ENCODE measurements at regions not wholly inside any gene's neighbourhood (a gene's known extent, or its start where the extent isn't known, plus 50 kb on each side); places are given as distances from the start of the nearest gene placed in this dataset.
"Not testable (repeated sequence)": the region's sequence is repeated elsewhere in the genome, so short reads cannot be mapped to it uniquely, and the experiment has no call there.

GRCh38 chr14:54010981-54011380 lies 54.4 kb upstream of the BMP4 start:
- DNase-seq (ENCODE audit: low read depth) = no peak

- no peak for DNase-seq (ENCODE audit: low read depth)
Measured at GRCh38 chr14:54023027-54023426, 66.4 kb upstream of the BMP4 start.

GRCh38 chr14:54025661-54026060 lies 69.0 kb upstream of the BMP4 start:
- DNase-seq (ENCODE audit: low read depth) = peak; percentile 6

- DNase-seq (ENCODE audit: low read depth) = no peak
Measured at GRCh38 chr14:54026671-54027070, 70.0 kb upstream of the BMP4 start.

- not testable (repeated sequence) for DNase-seq (ENCODE audit: low read depth)
Measured at GRCh38 chr14:54030996-54031395, 74.4 kb upstream of the BMP4 start.

- not testable (repeated sequence) for DNase-seq (ENCODE audit: low read depth)
Measured at GRCh38 chr14:54033285-54033684, 76.7 kb upstream of the BMP4 start.

GRCh38 chr14:54038724-54039123 lies 82.1 kb upstream of the BMP4 start:
- no peak for DNase-seq (ENCODE audit: low read depth)

- no peak for DNase-seq (ENCODE audit: low read depth)
Measured at GRCh38 chr14:54039311-54039710, 82.7 kb upstream of the BMP4 start.

- no peak for DNase-seq (ENCODE audit: low read depth)
Measured at GRCh38 chr14:54040846-54041245, 84.2 kb upstream of the BMP4 start.

- no peak for DNase-seq (ENCODE audit: low read depth)
Measured at GRCh38 chr14:54046250-54046649, 89.6 kb upstream of the BMP4 start.

GRCh38 chr14:54047645-54048308 lies 91.2 kb upstream of the BMP4 start:
- no peak for DNase-seq (ENCODE audit: low read depth)

- DNase-seq (ENCODE audit: low read depth) = no peak
Measured at GRCh38 chr14:54048311-54048710, 91.7 kb upstream of the BMP4 start.

GRCh38 chr14:54048736-54049135 lies 92.1 kb upstream of the BMP4 start:
- DNase-seq (ENCODE audit: low read depth) = no peak

- no peak for DNase-seq (ENCODE audit: low read depth)
Measured at GRCh38 chr14:54050759-54051158, 94.1 kb upstream of the BMP4 start.

GRCh38 chr14:54052696-54053385 lies 96.2 kb upstream of the BMP4 start:
- no peak for DNase-seq (ENCODE audit: low read depth)

- DNase-seq (ENCODE audit: low read depth) = no peak
Measured at GRCh38 chr14:54053386-54053745, 96.7 kb upstream of the BMP4 start.

- no peak for DNase-seq (ENCODE audit: low read depth)
Measured at GRCh38 chr14:54058505-54058904, 101.9 kb upstream of the BMP4 start.

GRCh38 chr14:54083549-54084239 lies 127.1 kb upstream of the BMP4 start:
- DNase-seq (ENCODE audit: low read depth) = no peak

- DNase-seq (ENCODE audit: low read depth) = no peak
Measured at GRCh38 chr14:54085232-54085761, 128.7 kb upstream of the BMP4 start.

GRCh38 chr14:54085841-54086240 lies 129.2 kb upstream of the BMP4 start:
- no peak for DNase-seq (ENCODE audit: low read depth)

GRCh38 chr14:54086767-54087166 lies 130.1 kb upstream of the BMP4 start:
- no peak for DNase-seq (ENCODE audit: low read depth)

- DNase-seq (ENCODE audit: low read depth) = no peak
Measured at GRCh38 chr14:54087376-54087775, 130.8 kb upstream of the BMP4 start.

GRCh38 chr14:54088271-54088670 lies 131.6 kb upstream of the BMP4 start:
- DNase-seq (ENCODE audit: low read depth) = no peak

Measured in fibroblast of the conjunctiva (primary cell).